PC-3 (cell line): ENCODE measurements at regions not wholly inside any gene's neighbourhood (a gene's known extent, or its start where the extent isn't known, plus 50 kb on each side); places are given as distances from the start of the nearest gene placed in this dataset.

Experiments used
- EZH2 ChIP-seq: fragments of 300-600 bp; sonication (generic); IDR thresholded peaks from one replicate; pipeline ENCODE4 v1.6.1; 2017; ENCODE audit warnings: antibody characterized with exemption, mild to moderate bottlenecking, low read length; ENCODE audit not compliant: unreplicated experiment
- EZH2phosphoT487 ChIP-seq: fragments of 300-600 bp; sonication (generic); IDR thresholded peaks from 2 replicates; pipeline ENCODE4 v1.6.1; 2018; ENCODE audit warnings: mild to moderate bottlenecking, antibody characterized with exemption, low read length, borderline replicate concordance

DNA sequence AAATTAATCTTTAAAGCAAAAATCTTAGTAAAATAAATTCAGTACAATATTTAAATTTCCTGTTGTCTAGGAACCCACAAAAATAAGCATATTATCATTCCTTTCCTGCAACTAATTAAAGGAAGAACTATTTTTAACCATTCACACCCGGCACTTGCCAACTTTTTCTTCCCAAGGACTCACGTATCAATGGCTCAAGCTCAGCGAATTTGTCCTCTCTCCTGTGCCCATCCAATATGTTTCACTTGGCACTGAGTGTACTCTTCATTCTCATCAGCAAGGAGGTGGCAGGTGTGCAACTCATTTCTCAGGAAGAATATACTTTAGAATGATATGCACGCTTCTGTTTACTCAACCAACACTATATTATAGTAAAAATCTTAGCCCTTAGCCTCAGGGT is 419.4 kb downstream of the C6orf118 start:
- TF ChIP-seq EZH2phosphoT487 (no peak), EZH2 (no peak)
